Esophagus squamous epithelium (tissue), 5 donors: ENCODE measurements at regions not wholly inside any gene's neighbourhood (a gene's known extent, or its start where the extent isn't known, plus 50 kb on each side); places are given as distances from the start of the nearest gene placed in this dataset.

Experiments
- DNase-seq: peaks from one replicate; lab custom pipeline; 2025; lab: John Stamatoyannopoulos, UW
- H3K27ac ChIP-seq, 4 donors: fragments of 200-600 bp; sonication (generic); one replicate each; pipeline ENCODE4 v1.5.1; 2016 to 2019; ENCODE audit warnings: mild to moderate bottlenecking in 1 of 4
- H3K27me3 ChIP-seq, 4 donors: fragments of 200-600 bp; sonication (generic); 1 replicate in 3 of 4; 2 replicates in 1 of 4; pipeline versions ENCODE4 v1.5.1 to v1.6.0; 2017 to 2021; ENCODE audit warnings: antibody characterized with exemption in 1 of 4
- H3K36me3 ChIP-seq, 3 donors: fragments of 200-600 bp; sonication (generic); one replicate each; pipeline ENCODE4 v1.5.1; 2016 to 2019
- H3K4me1 ChIP-seq, 3 donors: fragments of 200-600 bp; sonication (generic); one replicate each; pipeline ENCODE4 v1.5.1; 2017 to 2019
- H3K4me3 ChIP-seq, 4 donors: fragments of 200-600 bp; sonication (generic); 1 replicate in 3 of 4; 2 replicates in 1 of 4; pipeline ENCODE4 v1.5.1; 2016 to 2019; ENCODE audit warnings: mild to moderate bottlenecking in 2 of 4, moderate library complexity in 1 of 4
- H3K9me3 ChIP-seq, 3 donors: fragments of 200-600 bp; sonication (generic); one replicate each; pipeline ENCODE4 v1.5.1; 2016 to 2019
- POLR2A ChIP-seq, 4 donors: fragments of 450-650 bp; IDR thresholded peaks; one replicate each; pipeline ENCODE4 v1.6.1; 2017; ENCODE audit warnings: antibody characterized with exemption in 4 of 4, mild to moderate bottlenecking in 4 of 4, moderate library complexity in 3 of 4
- WGBS, 2 donors: methylation state at CpG; one replicate each; pipeline ENCODE4 v1.1.5; 2018; 5-methylcytosine and 5-hydroxymethylcytosine counted together
- intact Hi-C: fragments of 100-400 bp; cut with DNase I; formaldehyde crosslinking; loops from one replicate; pipeline ENCODE4 v1.15.0; 2022
- TF ChIP-seq, protein P1 (sequence below), 6 experiments: fragments of 450-650 bp in 4 of 6; fragments of 200-600 bp in 2 of 6; sonication (generic) in 2 of 6; IDR thresholded peaks; one replicate each; pipeline ENCODE4 v1.5.1; 2016 to 2019; ENCODE audit warnings: antibody characterized with exemption in 6 of 6, mild to moderate bottlenecking in 4 of 6, moderate library complexity in 4 of 6
- donor health status: DM: yes; HTN: yes; CAD: no.

DNA sequence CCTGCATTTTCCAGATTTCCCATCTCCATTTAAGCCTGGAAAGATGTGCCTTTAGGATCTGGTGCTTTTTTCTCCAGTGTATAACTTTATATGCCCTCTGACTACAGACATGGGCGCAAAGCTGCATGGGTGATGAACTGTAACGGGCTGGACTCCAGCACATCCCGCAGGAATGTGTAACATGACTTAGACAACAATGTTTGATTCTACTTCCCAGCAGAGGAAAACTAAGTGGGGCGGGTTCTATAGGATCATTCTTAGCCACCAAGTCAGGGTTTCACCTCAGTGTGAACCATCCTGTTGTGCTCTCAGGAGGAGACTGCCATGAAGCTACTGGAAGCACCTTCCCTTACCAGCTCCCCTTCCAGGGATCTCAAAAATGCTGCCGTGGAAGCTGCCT is 93.2 kb upstream of the SERP2 start:
- Histone ChIP-seq H3K27ac (no peak overlapping the region), H3K36me3 (no peaks in the 10 kb centered on the region), H3K27me3 (peaks cover 0 to 4% (median 0%) of the 10 kb centered on the region in 4 donors), H3K4me3 (no peak overlapping the region), H3K9me3 (no peaks in the 10 kb centered on the region), H3K4me1 (no peaks in the 10 kb centered on the region)
- TF ChIP-seq POLR2A (IDR thresholded peaks at IDR 0.05), result no peak
- TF ChIP-seq, protein P1, sequence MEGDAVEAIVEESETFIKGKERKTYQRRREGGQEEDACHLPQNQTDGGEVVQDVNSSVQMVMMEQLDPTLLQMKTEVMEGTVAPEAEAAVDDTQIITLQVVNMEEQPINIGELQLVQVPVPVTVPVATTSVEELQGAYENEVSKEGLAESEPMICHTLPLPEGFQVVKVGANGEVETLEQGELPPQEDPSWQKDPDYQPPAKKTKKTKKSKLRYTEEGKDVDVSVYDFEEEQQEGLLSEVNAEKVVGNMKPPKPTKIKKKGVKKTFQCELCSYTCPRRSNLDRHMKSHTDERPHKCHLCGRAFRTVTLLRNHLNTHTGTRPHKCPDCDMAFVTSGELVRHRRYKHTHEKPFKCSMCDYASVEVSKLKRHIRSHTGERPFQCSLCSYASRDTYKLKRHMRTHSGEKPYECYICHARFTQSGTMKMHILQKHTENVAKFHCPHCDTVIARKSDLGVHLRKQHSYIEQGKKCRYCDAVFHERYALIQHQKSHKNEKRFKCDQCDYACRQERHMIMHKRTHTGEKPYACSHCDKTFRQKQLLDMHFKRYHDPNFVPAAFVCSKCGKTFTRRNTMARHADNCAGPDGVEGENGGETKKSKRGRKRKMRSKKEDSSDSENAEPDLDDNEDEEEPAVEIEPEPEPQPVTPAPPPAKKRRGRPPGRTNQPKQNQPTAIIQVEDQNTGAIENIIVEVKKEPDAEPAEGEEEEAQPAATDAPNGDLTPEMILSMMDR (IDR thresholded peaks at IDR 0.05), result no peak
- no peak for DNase-seq
- WGBS, 2 donors, result 72 to 73% methylated on average over 4 to 5 of the region's 5 CpGs
- intact Hi-C loops, result no loop called here

DNA sequence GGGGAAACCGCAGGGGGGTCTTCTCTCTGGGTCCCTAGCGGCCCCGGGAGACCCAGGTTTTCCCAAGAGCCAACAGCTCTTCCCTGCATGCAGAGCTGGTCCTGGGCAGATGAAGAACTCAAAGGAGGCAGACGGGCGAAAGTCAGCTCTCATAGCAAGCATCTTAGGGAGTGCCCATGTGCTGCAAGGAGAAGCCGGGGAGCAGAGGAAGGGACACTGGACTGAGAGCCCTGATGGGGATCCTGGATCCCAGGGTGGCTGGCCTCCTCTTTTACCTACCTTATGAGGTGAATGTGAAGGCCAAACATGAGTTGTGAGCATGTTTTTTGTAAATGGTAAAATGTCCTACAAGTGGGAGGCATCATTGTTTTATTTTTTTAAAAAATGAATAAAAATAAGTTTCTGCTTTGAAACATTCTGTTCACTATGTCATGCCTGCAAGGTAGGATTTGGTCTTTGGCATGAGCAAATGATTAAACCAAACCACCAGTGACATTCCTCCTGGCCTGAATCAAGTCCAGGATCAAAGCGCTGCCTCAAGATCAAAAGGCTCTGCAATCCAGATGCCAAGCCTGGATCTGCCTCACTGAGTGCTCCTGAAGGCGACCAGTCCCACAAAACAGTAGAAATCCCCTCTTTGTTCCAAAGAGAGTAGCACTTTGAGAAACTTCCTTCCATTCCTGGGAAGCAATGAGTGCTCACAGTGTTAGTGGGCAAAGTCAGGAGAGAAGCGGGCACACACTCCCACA is 92.2 kb upstream of the SERP2 start:
- Histone ChIP-seq H3K36me3 (no peaks in the 10 kb centered on the region), H3K9me3 (no peaks in the 10 kb centered on the region), H3K4me1 (no peaks in the 10 kb centered on the region), H3K27ac (no peak overlapping the region), H3K27me3 (peaks cover 0 to 4% (median 0%) of the 10 kb centered on the region in 4 donors), H3K4me3 (no peak overlapping the region)
- no peak for DNase-seq
- 42 to 87% methylated on average over 4 to 5 of the region's 9 CpGs for WGBS, 2 donors
- intact Hi-C loops, result no loop called here
- TF ChIP-seq, protein P1 (IDR thresholded peaks at IDR 0.05), result no peak

DNA sequence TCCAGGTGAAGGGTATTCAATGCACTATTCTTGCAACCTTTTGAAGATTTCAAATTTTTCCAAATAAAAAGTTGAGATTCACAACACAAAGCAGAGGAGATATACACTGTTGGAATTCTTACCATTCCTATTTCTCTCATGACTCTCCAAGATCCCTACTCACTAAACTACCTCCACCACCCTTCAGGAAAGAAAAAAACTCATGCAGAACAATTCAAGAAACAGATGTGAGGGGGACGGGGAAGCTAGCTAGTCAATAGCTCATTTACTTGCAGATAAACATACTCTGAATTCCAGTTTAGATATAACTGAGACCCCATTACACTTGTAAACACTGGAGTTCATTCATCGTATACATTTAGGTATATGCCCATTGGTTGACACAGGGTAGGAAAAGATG is 90.0 kb upstream of the SERP2 start:
- peaks cover 0 to 4% (median 0%) of the 10 kb centered on the region in 4 donors for H3K27me3 ChIP-seq
- intact Hi-C loops, result no loop called here
- no peaks in the 10 kb centered on the region for H3K36me3 ChIP-seq
- no peak for TF ChIP-seq POLR2A (IDR thresholded peaks at IDR 0.05)
- TF ChIP-seq, protein P1 (IDR thresholded peaks at IDR 0.05), result no peak
- no peaks in the 10 kb centered on the region for H3K9me3 ChIP-seq
- H3K4me3 ChIP-seq, result no peak overlapping the region
- H3K27ac ChIP-seq, result no peak overlapping the region
- WGBS, 2 donors, result 79 to 83% methylated on average over 2 of the region's 2 CpGs
- no peak for DNase-seq
- peaks cover 0 to 9% (median 0%) of the 10 kb centered on the region in 3 donors for H3K4me1 ChIP-seq

DNA sequence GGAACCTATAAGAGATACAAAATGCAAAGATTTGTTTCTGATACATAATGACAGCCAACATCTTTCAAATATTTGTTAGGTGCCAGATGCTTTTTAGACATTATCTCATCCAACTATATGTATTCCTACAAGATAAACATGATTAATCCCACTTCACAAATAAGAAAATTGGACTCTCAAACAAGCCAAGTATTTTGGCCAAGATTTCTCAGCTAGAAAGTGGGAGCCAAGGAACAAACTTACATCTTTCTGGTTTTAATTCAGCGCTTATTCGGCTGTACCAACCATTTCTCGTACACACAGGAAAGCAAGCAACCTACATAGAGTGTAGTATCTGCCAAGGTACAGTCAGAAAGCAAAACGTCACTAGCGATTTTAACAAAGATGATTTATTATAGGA is 85.7 kb upstream of the SERP2 start:
- WGBS, 2 donors, result 36 to 54% methylated on average over 5 of the region's 5 CpGs
- intact Hi-C loops, result no loop called here
- DNase-seq, result no peak
- Histone ChIP-seq H3K27ac (no peak overlapping the region), H3K4me1 (peaks cover 0 to 24% (median 0%) of the 10 kb centered on the region in 3 donors), H3K36me3 (no peaks in the 10 kb centered on the region), H3K4me3 (no peak overlapping the region), H3K9me3 (no peaks in the 10 kb centered on the region), H3K27me3 (peaks cover 0 to 2% (median 0%) of the 10 kb centered on the region in 4 donors)
- TF ChIP-seq, protein P1 (IDR thresholded peaks at IDR 0.05), result no peak
- no peak for TF ChIP-seq POLR2A (IDR thresholded peaks at IDR 0.05)

DNA sequence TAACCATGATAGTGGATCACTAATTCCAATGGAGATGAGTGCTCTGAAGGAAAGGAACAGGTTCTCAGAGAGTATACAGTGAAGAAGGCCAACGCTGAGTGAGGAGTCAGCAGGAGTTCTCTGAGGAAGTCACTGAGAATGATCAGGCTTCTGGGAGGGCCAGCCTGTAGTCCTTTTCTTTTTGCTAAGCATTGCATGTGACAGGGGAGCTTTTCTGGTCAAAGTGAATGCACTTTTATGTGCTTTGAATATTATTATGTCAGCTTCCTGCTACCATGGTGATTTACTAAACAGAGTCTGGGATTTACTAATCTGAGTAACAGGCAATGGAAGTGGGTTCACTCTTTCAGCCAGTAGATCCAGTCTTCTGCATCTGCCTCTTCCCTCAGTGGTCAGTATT is 81.1 kb upstream of the SERP2 start:
- Histone ChIP-seq H3K4me1 (peaks cover 6 to 42% (median 12%) of the 10 kb centered on the region in 3 donors), H3K27me3 (peaks cover 0 to 2% (median 0%) of the 10 kb centered on the region in 4 donors), H3K27ac (peak overlapping the region in 2 of 4 donors; percentile 43 to 47), H3K4me3 (no peak overlapping the region), H3K36me3 (no peaks in the 10 kb centered on the region), H3K9me3 (no peaks in the 10 kb centered on the region)
- no peak for DNase-seq
- TF ChIP-seq, protein P1 (IDR thresholded peaks at IDR 0.05), result no peak
- no peak for TF ChIP-seq POLR2A (IDR thresholded peaks at IDR 0.05)
- intact Hi-C loops, result no loop called here
- WGBS, 2 donors, result 52 to 64% methylated on average over 1 of the region's 1 CpG
